Tibial nerve (tissue), 4 donors: ENCODE measurements at regions not wholly inside any gene's neighbourhood (a gene's known extent, or its start where the extent isn't known, plus 50 kb on each side); places are given as distances from the start of the nearest gene placed in this dataset.

Source experiments
- DNase-seq, 2 donors: peaks; one replicate each; pipeline ENCODE4 v3.0.0-alpha.2; 2019; ENCODE audit warnings: low spot score in 2 of 2
- H3K27ac ChIP-seq, 4 donors: fragments of 200-600 bp; sonication (generic) in 3 of 4; one replicate each; pipeline ENCODE4 v1.5.1; 2017 to 2019; ENCODE audit warnings: mild to moderate bottlenecking in 1 of 4
- H3K27me3 ChIP-seq, 2 donors: fragments of 200-600 bp; sonication (generic) in 1 of 2; one replicate each; pipeline versions ENCODE4 v1.5.1 to v1.6.0; 2017 to 2019
- H3K36me3 ChIP-seq, 3 donors: fragments of 200-600 bp; sonication (generic); one replicate each; pipeline ENCODE4 v1.5.1; 2018 to 2019
- H3K4me1 ChIP-seq, 4 donors: fragments of 200-600 bp; sonication (generic) in 3 of 4; one replicate each; pipeline ENCODE4 v1.5.1; 2017 to 2019
- H3K4me3 ChIP-seq, 4 donors: fragments of 200-600 bp; sonication (generic) in 3 of 4; one replicate each; pipeline ENCODE4 v1.5.1; 2017 to 2019; ENCODE audit warnings: mild to moderate bottlenecking in 1 of 4, moderate library complexity in 1 of 4
- H3K9me3 ChIP-seq, 4 donors: fragments of 200-600 bp; sonication (generic) in 3 of 4; one replicate each; pipeline ENCODE4 v1.5.1; 2017 to 2019
- EP300 ChIP-seq, 2 donors: sonication (generic); formaldehyde crosslinking; IDR thresholded peaks; one replicate each; pipeline ENCODE4 v1.6.1; 2017; ENCODE audit warnings: antibody characterized with exemption in 2 of 2, mild to moderate bottlenecking in 1 of 2
- POLR2A ChIP-seq, 2 donors: fragments of 450-650 bp; IDR thresholded peaks; one replicate each; pipeline ENCODE4 v1.6.1; 2017; ENCODE audit warnings: antibody characterized with exemption in 2 of 2, mild to moderate bottlenecking in 2 of 2, moderate library complexity in 2 of 2
- WGBS, 2 donors: methylation state at CpG; one replicate each; pipeline ENCODE4 v1.1.5; 2018; 5-methylcytosine and 5-hydroxymethylcytosine counted together
- TF ChIP-seq, protein P1 (sequence below), 5 experiments: fragments of 200-600 bp in 3 of 5; fragments of 450-650 bp in 2 of 5; sonication (generic) in 3 of 5; IDR thresholded peaks; one replicate each; pipeline ENCODE4 v1.5.1; 2016 to 2019; ENCODE audit warnings: antibody characterized with exemption in 5 of 5, mild to moderate bottlenecking in 3 of 5, moderate library complexity in 2 of 5

DNA sequence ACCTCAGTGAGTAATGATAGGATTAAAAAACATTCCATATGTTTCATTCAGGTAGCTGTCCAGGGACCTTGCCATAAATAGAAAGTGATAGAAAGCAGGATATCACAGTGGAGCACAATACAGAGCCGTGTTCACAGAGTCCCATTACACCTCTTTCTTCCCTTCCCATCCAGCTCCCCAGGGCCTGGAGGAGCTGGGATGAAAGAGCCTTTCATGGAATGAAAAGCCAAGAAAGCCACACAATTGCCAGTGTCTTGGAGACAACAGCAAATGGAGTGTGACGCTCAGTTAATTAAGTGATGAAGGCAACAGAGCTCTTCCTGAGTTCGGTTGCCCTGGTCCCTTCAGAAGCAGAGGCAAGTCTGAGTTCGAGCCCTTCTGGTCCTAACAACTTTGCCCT, 387.3 kb upstream of the PLXNA2 start:
- Histone ChIP-seq H3K36me3 (no peaks in the 10 kb centered on the region), H3K4me1 (no peaks in the 10 kb centered on the region), H3K27me3 (no peaks in the 10 kb centered on the region), H3K4me3 (no peak overlapping the region), H3K27ac (no peak overlapping the region), H3K9me3 (no peaks in the 10 kb centered on the region)
- no peak for DNase-seq
- WGBS, 2 donors = 40 to 47% methylated on average over 4 of the region's 4 CpGs
- TF ChIP-seq POLR2A (IDR thresholded peaks at IDR 0.05) = no peak
- TF ChIP-seq, protein P1, sequence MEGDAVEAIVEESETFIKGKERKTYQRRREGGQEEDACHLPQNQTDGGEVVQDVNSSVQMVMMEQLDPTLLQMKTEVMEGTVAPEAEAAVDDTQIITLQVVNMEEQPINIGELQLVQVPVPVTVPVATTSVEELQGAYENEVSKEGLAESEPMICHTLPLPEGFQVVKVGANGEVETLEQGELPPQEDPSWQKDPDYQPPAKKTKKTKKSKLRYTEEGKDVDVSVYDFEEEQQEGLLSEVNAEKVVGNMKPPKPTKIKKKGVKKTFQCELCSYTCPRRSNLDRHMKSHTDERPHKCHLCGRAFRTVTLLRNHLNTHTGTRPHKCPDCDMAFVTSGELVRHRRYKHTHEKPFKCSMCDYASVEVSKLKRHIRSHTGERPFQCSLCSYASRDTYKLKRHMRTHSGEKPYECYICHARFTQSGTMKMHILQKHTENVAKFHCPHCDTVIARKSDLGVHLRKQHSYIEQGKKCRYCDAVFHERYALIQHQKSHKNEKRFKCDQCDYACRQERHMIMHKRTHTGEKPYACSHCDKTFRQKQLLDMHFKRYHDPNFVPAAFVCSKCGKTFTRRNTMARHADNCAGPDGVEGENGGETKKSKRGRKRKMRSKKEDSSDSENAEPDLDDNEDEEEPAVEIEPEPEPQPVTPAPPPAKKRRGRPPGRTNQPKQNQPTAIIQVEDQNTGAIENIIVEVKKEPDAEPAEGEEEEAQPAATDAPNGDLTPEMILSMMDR (IDR thresholded peaks at IDR 0.05) = no peak
- TF ChIP-seq EP300 (IDR thresholded peaks at IDR 0.05) = no peak

DNA sequence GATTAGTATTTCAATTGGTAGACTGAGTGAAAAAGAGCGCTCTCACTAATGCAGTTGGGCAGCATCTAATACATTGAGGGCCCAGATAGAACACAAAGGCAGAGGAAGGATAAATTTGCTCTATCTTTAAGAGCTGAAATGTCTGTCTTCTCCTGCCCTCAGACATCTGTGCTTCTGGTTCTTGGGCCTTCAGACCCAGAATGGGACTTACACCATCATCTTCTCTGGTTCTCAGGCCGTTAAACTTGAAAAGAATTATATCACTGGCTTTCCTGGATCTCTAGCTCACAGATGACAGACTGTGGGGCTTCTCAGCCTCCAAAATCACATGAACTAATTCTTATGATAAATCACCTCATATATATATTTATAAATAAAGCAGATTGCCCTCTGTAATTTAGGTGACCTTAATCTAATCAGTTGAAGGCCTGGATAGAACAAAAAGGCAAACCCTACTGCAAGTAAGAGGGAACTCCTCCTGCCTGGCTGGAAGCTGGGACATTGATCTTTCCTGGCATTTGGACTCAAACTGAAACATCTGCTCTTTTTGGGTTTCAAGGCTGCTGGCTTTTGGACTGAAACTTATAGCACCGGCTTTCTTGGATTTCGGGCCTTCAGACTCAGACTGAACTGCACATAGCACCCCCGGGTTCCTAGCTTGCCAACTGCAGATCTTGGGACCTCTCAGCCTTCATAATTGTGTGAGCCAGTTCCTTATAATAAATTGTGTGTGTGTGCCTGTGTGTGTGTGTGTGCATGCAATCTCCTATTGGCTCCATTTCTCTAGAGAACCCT, 390.4 kb upstream of the PLXNA2 start:
- H3K27ac ChIP-seq = no peak overlapping the region
- no peaks in the 10 kb centered on the region for H3K4me1 ChIP-seq
- DNase-seq = no peak
- no peaks in the 10 kb centered on the region for H3K36me3 ChIP-seq
- 83 to 88% methylated on average over 5 of the region's 5 CpGs for WGBS, 2 donors
- TF ChIP-seq, protein P1 (IDR thresholded peaks at IDR 0.05) = no peak
- TF ChIP-seq POLR2A (IDR thresholded peaks at IDR 0.05) = no peak
- no peak for TF ChIP-seq EP300 (IDR thresholded peaks at IDR 0.05)
- no peaks in the 10 kb centered on the region for H3K27me3 ChIP-seq
- H3K4me3 ChIP-seq = no peak overlapping the region
- no peaks in the 10 kb centered on the region for H3K9me3 ChIP-seq

DNA sequence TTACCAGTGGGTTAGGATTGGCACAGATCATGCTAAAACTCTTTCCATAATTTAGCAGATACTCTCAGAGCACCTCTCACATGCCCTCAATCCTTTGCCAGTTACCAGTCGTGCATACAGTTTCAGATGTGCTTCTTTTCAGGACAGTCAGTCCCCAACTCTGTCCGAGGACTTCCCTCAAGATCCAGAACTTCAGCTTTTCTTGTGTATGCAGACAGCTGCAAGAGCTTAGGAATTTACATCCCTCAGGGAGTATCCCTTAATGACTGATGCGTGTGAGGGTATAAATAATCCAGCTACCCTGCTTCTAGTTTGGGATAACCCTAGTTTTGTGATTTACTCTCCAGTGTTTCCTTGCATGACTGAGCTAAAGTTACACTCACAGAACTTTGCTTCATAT, 393.0 kb upstream of the PLXNA2 start:
- H3K27ac ChIP-seq = no peak overlapping the region
- peaks cover 0 to 4% (median 0%) of the 10 kb centered on the region in 4 donors for H3K9me3 ChIP-seq
- no peak for DNase-seq
- no peak overlapping the region for H3K4me3 ChIP-seq
- TF ChIP-seq POLR2A (IDR thresholded peaks at IDR 0.05) (no peak), EP300 (IDR thresholded peaks at IDR 0.05) (no peak)
- TF ChIP-seq, protein P1 (IDR thresholded peaks at IDR 0.05) = no peak
- no peaks in the 10 kb centered on the region for H3K4me1 ChIP-seq
- H3K36me3 ChIP-seq = no peaks in the 10 kb centered on the region
- no peaks in the 10 kb centered on the region for H3K27me3 ChIP-seq
- WGBS, 2 donors = 64 to 66% methylated on average over 3 of the region's 3 CpGs

DNA sequence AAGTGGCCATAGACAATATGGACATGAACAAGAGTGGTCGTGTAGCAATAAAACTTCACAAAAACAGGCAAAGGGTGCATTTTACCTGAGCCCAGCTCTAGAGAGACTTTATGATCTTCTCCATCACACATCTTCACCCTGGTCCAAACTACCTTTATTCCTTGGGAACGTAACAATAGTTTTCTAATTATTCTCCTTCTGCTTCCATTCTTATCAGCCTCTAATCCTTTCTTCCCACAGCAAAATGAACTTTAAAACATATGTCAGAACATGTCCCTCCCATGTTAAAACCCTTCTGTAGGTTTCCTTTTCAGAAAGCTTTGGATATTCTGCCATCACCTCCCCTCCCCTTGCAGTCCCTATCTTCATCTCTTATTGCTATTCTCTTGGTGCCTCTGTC, 395.2 kb upstream of the PLXNA2 start:
- Histone ChIP-seq H3K27me3 (no peaks in the 10 kb centered on the region), H3K36me3 (no peaks in the 10 kb centered on the region), H3K4me1 (no peaks in the 10 kb centered on the region), H3K27ac (no peak overlapping the region), H3K4me3 (no peak overlapping the region), H3K9me3 (peaks cover 0 to 4% (median 0%) of the 10 kb centered on the region in 4 donors)
- 90 to 91% methylated on average over 2 of the region's 2 CpGs for WGBS, 2 donors
- no peak for DNase-seq
- TF ChIP-seq, protein P1 (IDR thresholded peaks at IDR 0.05) = no peak
- no peak for TF ChIP-seq EP300 (IDR thresholded peaks at IDR 0.05)
- TF ChIP-seq POLR2A (IDR thresholded peaks at IDR 0.05) = no peak

DNA sequence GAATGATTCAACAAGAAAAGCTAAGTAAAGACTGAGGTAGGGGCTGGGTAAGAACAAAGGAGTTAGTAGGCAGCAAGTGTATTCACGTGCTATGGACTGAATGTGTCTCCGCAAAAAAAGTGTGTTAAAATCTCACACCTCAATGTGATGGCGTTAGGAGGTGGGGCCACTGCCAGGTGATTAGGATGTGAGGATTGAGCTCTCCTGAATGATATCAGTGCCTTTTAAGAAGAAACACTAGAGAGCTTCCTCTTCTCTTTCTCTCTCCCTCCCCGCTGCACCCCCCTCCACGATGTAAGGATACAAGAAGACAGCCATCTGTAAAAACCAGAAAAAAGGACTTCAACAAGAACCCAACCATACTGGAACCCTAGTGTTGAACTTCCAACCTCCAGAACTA, 396.1 kb upstream of the PLXNA2 start:
- WGBS, 2 donors = 80 to 86% methylated on average over 5 of the region's 5 CpGs
- Histone ChIP-seq H3K27ac (no peak overlapping the region), H3K27me3 (no peaks in the 10 kb centered on the region), H3K4me1 (no peaks in the 10 kb centered on the region), H3K4me3 (no peak overlapping the region), H3K9me3 (peaks cover 0 to 4% (median 0%) of the 10 kb centered on the region in 4 donors), H3K36me3 (no peaks in the 10 kb centered on the region)
- DNase-seq = no peak
- TF ChIP-seq POLR2A (IDR thresholded peaks at IDR 0.05) = no peak
